Glomerular visceral epithelial cell (primary cell): ENCODE measurements at regions not wholly inside any gene's neighbourhood (a gene's known extent, or its start where the extent isn't known, plus 50 kb on each side); places are given as distances from the start of the nearest gene placed in this dataset.
"Not testable (repeated sequence)": the region's sequence is repeated elsewhere in the genome, so short reads cannot be mapped to it uniquely, and the experiment has no call there.

ENCODE experiments used
- DNase-seq: peaks from one replicate; pipeline ENCODE4 v3.0.0-alpha.2; 2016; ENCODE audit errors: extremely low spot score

- not testable (repeated sequence) for DNase-seq
These were observed 277.8 kb upstream of the ARHGAP42 start for GRCh38 chr11:100409267-100409666.

- no peak for DNase-seq
These were observed 267.6 kb upstream of the ARHGAP42 start for GRCh38 chr11:100419518-100419917.

- DNase-seq: no peak
These were observed 252.1 kb upstream of the ARHGAP42 start for GRCh38 chr11:100434821-100435641.

GRCh38 chr11:100438376-100438775, 248.7 kb upstream of the ARHGAP42 start:
- no peak for DNase-seq

- DNase-seq: no peak
These were observed 246.0 kb upstream of the ARHGAP42 start for GRCh38 chr11:100441086-100441485.

- no peak for DNase-seq
These were observed 245.1 kb upstream of the ARHGAP42 start for GRCh38 chr11:100442017-100442416.

GRCh38 chr11:100445231-100445735, 241.8 kb upstream of the ARHGAP42 start:
- peak; percentile 11 for DNase-seq

GRCh38 chr11:100451801-100452460, 235.2 kb upstream of the ARHGAP42 start:
- DNase-seq: not testable (repeated sequence)

GRCh38 chr11:100459811-100460210, 227.3 kb upstream of the ARHGAP42 start:
- DNase-seq: no peak

- DNase-seq: no peak
These were observed 226.7 kb upstream of the ARHGAP42 start for GRCh38 chr11:100460426-100460825.

- no peak for DNase-seq
These were observed 219.1 kb upstream of the ARHGAP42 start for GRCh38 chr11:100467821-100468508.

GRCh38 chr11:100469835-100470234, 217.3 kb upstream of the ARHGAP42 start:
- DNase-seq: no peak

- DNase-seq: no peak
These were observed 214.2 kb upstream of the ARHGAP42 start for GRCh38 chr11:100472727-100473389.

- DNase-seq: no peak
These were observed 213.7 kb upstream of the ARHGAP42 start for GRCh38 chr11:100473390-100473740.

- DNase-seq: no peak
These were observed 202.1 kb upstream of the ARHGAP42 start for GRCh38 chr11:100484948-100485347.

- DNase-seq: no peak
These were observed 188.3 kb upstream of the ARHGAP42 start for GRCh38 chr11:100498780-100499179.

- no peak for DNase-seq
These were observed 185.6 kb upstream of the ARHGAP42 start for GRCh38 chr11:100501450-100501849.

- peak; percentile 1 for DNase-seq
These were observed 174.6 kb upstream of the ARHGAP42 start for GRCh38 chr11:100512475-100512874.

- DNase-seq: peak; percentile 8
These were observed 172.0 kb upstream of the ARHGAP42 start for GRCh38 chr11:100515087-100515486.

GRCh38 chr11:100525197-100525596, 161.9 kb upstream of the ARHGAP42 start:
- DNase-seq: no peak

- no peak for DNase-seq
These were observed 161.5 kb upstream of the ARHGAP42 start for GRCh38 chr11:100525635-100526034.

- DNase-seq: no peak
These were observed 158.1 kb upstream of the ARHGAP42 start for GRCh38 chr11:100528872-100529416.
